Stimulated activated CD4-positive, alpha-beta T cell treated with anti-CD3 and anti-CD28 coated beads, Interleukin-2, amount 100 ng/mL, for 4 hours (primary cell): ENCODE measurements at regions not wholly inside any gene's neighbourhood (a gene's known extent, or its start where the extent isn't known, plus 50 kb on each side); places are given as distances from the start of the nearest gene placed in this dataset.
"Not testable (repeated sequence)": the region's sequence is repeated elsewhere in the genome, so short reads cannot be mapped to it uniquely, and the experiment has no call there.

Source experiments
- DNase-seq: peaks from one replicate; pipeline ENCODE4 v3.0.0-alpha.2; 2020; ENCODE audit warnings: low read depth

- DNase-seq = no peak
Measured at GRCh38 chr13:76620036-76620435, 266.2 kb downstream of the KCTD12 start.

GRCh38 chr13:76619631-76620030 is 266.6 kb downstream of the KCTD12 start:
- DNase-seq = no peak

- DNase-seq = no peak
Measured at GRCh38 chr13:76610819-76611415, 275.3 kb downstream of the KCTD12 start.

GRCh38 chr13:76609643-76610042 is 276.6 kb downstream of the KCTD12 start:
- no peak for DNase-seq

- no peak for DNase-seq
Measured at GRCh38 chr13:76607866-76608265, 278.3 kb downstream of the KCTD12 start.

GRCh38 chr13:76600081-76600480 is 286.1 kb downstream of the KCTD12 start:
- DNase-seq = no peak

- no peak for DNase-seq
Measured at GRCh38 chr13:76597868-76598267, 288.3 kb downstream of the KCTD12 start.

GRCh38 chr13:76596216-76596615 is 290.0 kb downstream of the KCTD12 start:
- DNase-seq = no peak

GRCh38 chr13:76594435-76594834 is 291.8 kb downstream of the KCTD12 start:
- no peak for DNase-seq

GRCh38 chr13:76586842-76587241 is 299.4 kb downstream of the KCTD12 start:
- no peak for DNase-seq

GRCh38 chr13:76579701-76580100 is 306.5 kb downstream of the KCTD12 start:
- DNase-seq = no peak

- DNase-seq = not testable (repeated sequence)
Measured at GRCh38 chr13:76575634-76576033, 310.6 kb downstream of the KCTD12 start.

GRCh38 chr13:76570510-76570971 is 315.7 kb downstream of the KCTD12 start:
- no peak for DNase-seq

GRCh38 chr13:76556627-76557026 is 329.6 kb downstream of the KCTD12 start:
- DNase-seq = no peak

- DNase-seq = no peak
Measured at GRCh38 chr13:76552807-76553206, 333.4 kb downstream of the KCTD12 start.

- DNase-seq = no peak
Measured at GRCh38 chr13:76552041-76552772, 334.0 kb downstream of the KCTD12 start.

GRCh38 chr13:76542176-76542575 is 344.0 kb downstream of the KCTD12 start:
- no peak for DNase-seq

- DNase-seq = no peak
Measured at GRCh38 chr13:76538004-76538403, 348.2 kb downstream of the KCTD12 start.

GRCh38 chr13:76533251-76533650 is 353.0 kb downstream of the KCTD12 start:
- DNase-seq = no peak

GRCh38 chr13:76527041-76527440 is 359.2 kb downstream of the KCTD12 start:
- no peak for DNase-seq

GRCh38 chr13:76523740-76524340 is 362.4 kb downstream of the KCTD12 start:
- DNase-seq = no peak

- no peak for DNase-seq
Measured at GRCh38 chr13:76522083-76522755, 364.0 kb downstream of the KCTD12 start.

- DNase-seq = no peak
Measured at GRCh38 chr13:76519685-76520084, 366.5 kb downstream of the KCTD12 start.
